HepG2 (cell line): ENCODE measurements at regions not wholly inside any gene's neighbourhood (a gene's known extent, or its start where the extent isn't known, plus 50 kb on each side); places are given as distances from the start of the nearest gene placed in this dataset.

Experiments
- ATAC-seq: fragments of 200-7000 bp; cut with Tn5 transposase; 3 replicates; pipeline ENCODE4 v1.9.1; 2020; ENCODE audit warnings: mild to moderate bottlenecking, moderate library complexity
- BruUV-seq: library from RNA; stranded (reverse); fragments of 400-500 nt; replicated peaks from 2 replicates; lab custom pipeline; 2021; lab: Mats Ljungman, UMichigan
- CTCF ChIA-PET: fragments of 300-600 bp; formaldehyde crosslinking; extraction: SDS; loops from one replicate; lab custom pipeline; 2021; ENCODE audit warnings: low total read pairs, inconsistent platforms, low intra/inter-chr PET ratio; lab: Yijun Ruan, JAX
- POLR2A ChIA-PET: fragments of 350-600 bp; sonication (Branson Sonifier 250); formaldehyde crosslinking; loops from one replicate; lab custom pipeline; 2020; ENCODE audit warnings: antibody characterized with exemption, inconsistent platforms; lab: Yijun Ruan, JAX
- DNase-seq: peaks from one replicate; pipeline ENCODE4 v3.0.0-alpha.2; 2015; ENCODE audit warnings: low spot score
- FAIRE-seq: peaks from 3 replicates; lab custom pipeline; 2011; peaks lifted over from hg19 to GRCh38; lab: Jason Lieb, UNC
- H2AFZ ChIP-seq: one replicate; pipeline ENCODE4 v1.6.1; 2011; ENCODE audit warnings: low read length, inconsistent platforms
- H3K27ac ChIP-seq: fragments of 300-600 bp; 3 replicates; pipeline ENCODE4 v1.8.0; 2011; ENCODE audit warnings: mixed run types, mild to moderate bottlenecking, mixed read lengths, low read length, inconsistent platforms; ENCODE audit not compliant: insufficient read depth; ENCODE audit errors: extremely low read length
- H3K27me3 ChIP-seq, 2 experiments: fragments of 200-600 bp in 1 of 2; 2 replicates in 1 of 2; 3 replicates in 1 of 2; pipeline versions ENCODE4 v1.6.0 to v1.8.0; 2011; ENCODE audit warnings: low read length in 2 of 2, mild to moderate bottlenecking in 2 of 2, moderate library complexity in 2 of 2, inconsistent platforms in 1 of 2; ENCODE audit not compliant: insufficient read depth in 2 of 2, control insufficient read depth in 1 of 2
- H3K36me3 ChIP-seq, 2 experiments: fragments of 200-600 bp in 1 of 2; replicated peaks in 1 of 2; 2 replicates in 1 of 2; 3 replicates in 1 of 2; pipeline versions ENCODE4 v1.5.1 to v1.8.0; 2011; ENCODE audit warnings: low read length in 2 of 2, inconsistent platforms in 1 of 2; ENCODE audit not compliant: insufficient read depth in 2 of 2, control insufficient read depth in 1 of 2
- H3K4me1 ChIP-seq: 2 replicates; pipeline ENCODE4 v1.5.1; 2012; ENCODE audit warnings: low read length, inconsistent platforms; ENCODE audit not compliant: insufficient read depth
- H3K4me2 ChIP-seq: 2 replicates; pipeline ENCODE4 v1.6.0; 2011; ENCODE audit warnings: low read depth, low read length, inconsistent platforms
- H3K4me3 ChIP-seq, 3 experiments: fragments of 200-600 bp in 1 of 3; sonication (generic), shearing (Covaris generic) in 1 of 3; replicated peaks in 1 of 3; 2 replicates each; pipeline ENCODE4 v1.5.1; 2011 to 2016; ENCODE audit warnings: low read length in 3 of 3, inconsistent platforms in 2 of 3, low read depth in 2 of 3, mild to moderate bottlenecking in 2 of 3, control low read depth in 1 of 3, mixed read lengths in 1 of 3; ENCODE audit not compliant: insufficient read depth in 1 of 3
- H3K79me2 ChIP-seq: one replicate; pipeline ENCODE4 v1.6.1; 2011; ENCODE audit warnings: low read length, inconsistent platforms; ENCODE audit not compliant: insufficient read depth
- H3K9ac ChIP-seq: 2 replicates; pipeline ENCODE4 v1.6.0; 2011; ENCODE audit warnings: mild to moderate bottlenecking, low read depth, low read length, inconsistent platforms; ENCODE audit not compliant: insufficient read depth
- H3K9me3 ChIP-seq: 2 replicates; pipeline ENCODE4 v1.5.1; 2012; ENCODE audit warnings: mild to moderate bottlenecking, low read length
- H4K20me1 ChIP-seq: 2 replicates; pipeline ENCODE4 v1.6.0; 2011; ENCODE audit warnings: inconsistent platforms, mild to moderate bottlenecking, low read length, moderate library complexity; ENCODE audit not compliant: insufficient read depth
- CREM ChIP-seq, 2 experiments: sonication (generic) in 1 of 2; formaldehyde crosslinking in 1 of 2; IDR thresholded peaks; 2 replicates each; pipeline versions ENCODE4 v1.4.0 to v1.6.1; 2016 to 2020; ENCODE audit warnings: antibody characterized with exemption in 1 of 2, mild to moderate bottlenecking in 1 of 2, missing genetic modification reagents in 1 of 2
- GMEB1 ChIP-seq: sonication (generic); formaldehyde crosslinking; IDR thresholded peaks from 2 replicates; pipeline ENCODE4 v1.5.1; 2020; ENCODE audit warnings: missing genetic modification reagents, mild to moderate bottlenecking, borderline replicate concordance
- JUND ChIP-seq: sonication (generic); formaldehyde crosslinking; IDR thresholded peaks from 2 replicates; pipeline ENCODE4 v1.8.0; 2022; ENCODE audit warnings: mild to moderate bottlenecking, missing genetic modification reagents
- MXD3 ChIP-seq: IDR thresholded peaks from 2 replicates; pipeline ENCODE4 v1.6.1; 2016; ENCODE audit warnings: mild to moderate bottlenecking, missing biosample characterization, missing genetic modification reagents
- PHB2 ChIP-seq: fragments of 450-650 bp; IDR thresholded peaks from 2 replicates; pipeline ENCODE4 v1.6.1; 2018; ENCODE audit not compliant: partially characterized antibody
- RAD21 ChIP-seq: fragments of 450-650 bp; formaldehyde crosslinking; IDR thresholded peaks from 2 replicates; pipeline ENCODE4 v1.5.0; 2020; ENCODE audit warnings: mild to moderate bottlenecking
- SNAI1 ChIP-seq: sonication (generic); formaldehyde crosslinking; IDR thresholded peaks from 2 replicates; pipeline ENCODE4 v1.5.0; 2020; ENCODE audit warnings: mild to moderate bottlenecking, missing genetic modification reagents, borderline replicate concordance
- STAT6 ChIP-seq: sonication (generic); formaldehyde crosslinking; IDR thresholded peaks from 2 replicates; pipeline ENCODE4 v1.4.0; 2020; ENCODE audit warnings: missing genetic modification reagents, mild to moderate bottlenecking, borderline replicate concordance
- TMF1 ChIP-seq: sonication (generic); formaldehyde crosslinking; IDR thresholded peaks from 2 replicates; pipeline ENCODE4 v1.8.1; 2022; ENCODE audit warnings: low read depth, missing genetic modification reagents
- ZBTB37 ChIP-seq: sonication (generic); formaldehyde crosslinking; IDR thresholded peaks from 2 replicates; pipeline ENCODE4 v1.4.0; 2020; ENCODE audit warnings: mild to moderate bottlenecking, missing genetic modification reagents
- ZMYM3 ChIP-seq: sonication (generic); formaldehyde crosslinking; IDR thresholded peaks from 2 replicates; pipeline ENCODE4 v1.5.1; 2020; ENCODE audit warnings: mild to moderate bottlenecking, missing genetic modification reagents
- ZNF10 ChIP-seq: sonication (generic); formaldehyde crosslinking; IDR thresholded peaks from 2 replicates; pipeline ENCODE4 v1.4.0; 2020; ENCODE audit warnings: mild to moderate bottlenecking, low read depth, missing genetic modification reagents, borderline replicate concordance
- ZNF572 ChIP-seq: sonication (generic); formaldehyde crosslinking; IDR thresholded peaks from 2 replicates; pipeline ENCODE4 v1.5.1; 2020; ENCODE audit warnings: mild to moderate bottlenecking, missing genetic modification reagents
- WGBS: methylation state at CpG from one replicate; pipeline ENCODE4 v1.1.6; 2017; ENCODE audit warnings: low lambda C conversion rate; 5-methylcytosine and 5-hydroxymethylcytosine counted together
- in situ Hi-C: cut with HindIII; loops from 2 replicates; pipeline ENCODE4 v1.10.0; 2017; ENCODE audit warnings: low pct_unique_long_range_greater_than_20kb; ENCODE audit not compliant: extremely low pct_ligation_motif_present
- intact Hi-C: fragments of 100-400 bp; cut with micrococcal nuclease; formaldehyde crosslinking; loops from one replicate; pipeline ENCODE4 v1.10.0; 2022; ENCODE audit not compliant: unreplicated experiment

- no peak for ATAC-seq
- H3K27me3 ChIP-seq: no peaks in the 10 kb centered on the region
- no peaks in the 10 kb centered on the region for H3K9me3 ChIP-seq
- H4K20me1 ChIP-seq: no peaks in the 10 kb centered on the region
- H3K9ac ChIP-seq: no peak overlapping the region
- FAIRE-seq: no peak
- no peak overlapping the region for H3K4me3 ChIP-seq
- no peaks in the 10 kb centered on the region for H3K36me3 ChIP-seq
- intact Hi-C loops: no loop called here
- ChIA-PET POLR2A (no interaction called here), CTCF (no interaction called here)
- H2AFZ ChIP-seq: no peak overlapping the region
- no peaks in the 10 kb centered on the region for H3K79me2 ChIP-seq
- H3K27ac ChIP-seq: no peak overlapping the region
- TF ChIP-seq ZMYM3 (CRISPR knock-in tag): no peak
- TF ChIP-seq ZNF10 (CRISPR knock-in tag): no peak
- no peak for TF ChIP-seq JUND
- no peak for TF ChIP-seq ZBTB37 (CRISPR knock-in tag)
- TF ChIP-seq SNAI1 (CRISPR knock-in tag): no peak
- no peak for TF ChIP-seq PHB2
- TF ChIP-seq RAD21 (CRISPR knock-in tag): no peak
- no peak for TF ChIP-seq GMEB1 (CRISPR knock-in tag)
- no peak for TF ChIP-seq MXD3 (CRISPR knock-in tag)
- no peak for TF ChIP-seq ZNF572 (CRISPR knock-in tag)
- no peak for TF ChIP-seq CREM (IDR thresholded peaks at IDR 0.05)
- no peak for TF ChIP-seq CREM (CRISPR knock-in tag; IDR thresholded peaks at IDR 0.05)
- no peak for TF ChIP-seq TMF1 (CRISPR knock-in tag)
- TF ChIP-seq STAT6 (CRISPR knock-in tag): no peak
- WGBS: 11% methylated on average over 3 of the region's 3 CpGs
- no peak overlapping the region for H3K4me2 ChIP-seq
- no peak for DNase-seq
- no TSS peak for BruUV-seq
- H3K4me1 ChIP-seq: no peaks in the 10 kb centered on the region
- in situ Hi-C loops: no loop called here
Measured at GRCh38 chr12:28807535-28807934, 341.5 kb upstream of the FAR2 start.
